Putamen (tissue), 1 donor: ENCODE measurements at regions not wholly inside any gene's neighbourhood (a gene's known extent, or its start where the extent isn't known, plus 50 kb on each side); places are given as distances from the start of the nearest gene placed in this dataset.

Experiments used
- DNase-seq: peaks from one replicate; pipeline ENCODE4 v3.0.0-alpha.2; 2016; ENCODE audit warnings: low spot score

- no peak for DNase-seq
Observed at GRCh38 chr20:60510356-60510755, 552.1 kb downstream of the CDH26 start.

- DNase-seq = peak; percentile 54
Observed at GRCh38 chr20:60512443-60512842, 554.2 kb downstream of the CDH26 start.

GRCh38 chr20:60513141-60513540, 554.9 kb downstream of the CDH26 start:
- no peak for DNase-seq

DNA sequence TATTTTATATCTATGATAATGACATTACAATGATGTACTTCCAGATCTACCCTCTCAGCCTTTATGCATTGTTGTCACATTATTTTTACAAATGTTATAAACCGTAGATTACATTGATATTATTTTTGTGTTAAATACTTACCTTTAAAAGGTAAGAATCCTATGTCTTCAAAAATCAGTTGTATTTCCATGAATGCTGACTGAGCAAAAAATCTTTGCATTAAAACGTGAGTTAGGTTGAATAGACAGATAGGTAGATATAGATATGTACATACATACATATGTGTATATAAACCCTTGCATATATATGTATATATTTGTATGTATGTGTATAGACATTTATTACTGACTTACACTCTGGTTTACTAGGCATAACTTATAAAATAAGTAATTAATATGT, 558.2 kb downstream of the CDH26 start:
- DNase-seq = no peak

DNA sequence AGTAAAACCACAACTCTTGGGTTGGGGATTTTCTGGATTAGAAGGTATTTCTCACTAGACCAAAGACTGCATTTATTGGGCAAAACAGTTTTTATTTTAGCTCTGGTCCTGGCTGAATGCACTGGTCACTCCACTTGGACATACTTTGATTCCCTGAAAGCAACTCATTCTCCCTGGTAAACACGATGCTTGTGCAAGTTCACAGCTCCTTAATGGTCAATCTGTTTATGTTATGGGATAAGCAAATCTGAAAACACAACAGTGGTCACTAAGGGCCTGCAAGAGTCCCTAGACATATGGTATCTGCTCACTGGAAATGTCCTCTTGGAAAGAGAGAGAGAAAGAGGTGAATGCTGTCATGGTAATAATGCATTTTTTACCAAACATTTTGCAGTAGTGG, 559.8 kb downstream of the CDH26 start:
- no peak for DNase-seq

DNA sequence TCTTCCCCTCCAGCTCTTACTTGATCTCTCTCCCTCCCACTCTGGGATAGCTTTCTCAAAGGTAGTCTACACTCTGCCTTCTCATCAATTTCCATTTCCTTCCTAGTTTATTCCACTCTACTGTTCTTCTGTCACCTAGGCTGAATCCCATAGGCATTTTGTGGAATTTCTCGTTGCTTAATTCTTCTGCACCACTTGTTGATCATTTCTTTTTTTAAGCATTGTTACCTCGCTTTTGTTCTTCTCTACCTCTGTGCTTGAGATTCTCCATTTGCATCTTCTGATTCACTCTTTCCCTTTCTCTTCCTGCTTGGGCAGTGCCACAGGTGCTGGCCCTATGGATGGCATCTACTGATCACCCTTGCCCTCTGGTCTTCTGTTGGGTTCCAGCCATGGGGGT, 567.2 kb downstream of the CDH26 start:
- no peak for DNase-seq

GRCh38 chr20:60527656-60528055, 569.4 kb downstream of the CDH26 start:
- DNase-seq = no peak

GRCh38 chr20:60528141-60528540, 569.9 kb downstream of the CDH26 start:
- no peak for DNase-seq

- no peak for DNase-seq
Observed at GRCh38 chr20:60529149-60529548, 570.9 kb downstream of the CDH26 start.

- no peak for DNase-seq
Observed at GRCh38 chr20:60535211-60535610, 577.0 kb downstream of the CDH26 start.

GRCh38 chr20:60540591-60540990, 582.4 kb downstream of the CDH26 start:
- DNase-seq = no peak

DNA sequence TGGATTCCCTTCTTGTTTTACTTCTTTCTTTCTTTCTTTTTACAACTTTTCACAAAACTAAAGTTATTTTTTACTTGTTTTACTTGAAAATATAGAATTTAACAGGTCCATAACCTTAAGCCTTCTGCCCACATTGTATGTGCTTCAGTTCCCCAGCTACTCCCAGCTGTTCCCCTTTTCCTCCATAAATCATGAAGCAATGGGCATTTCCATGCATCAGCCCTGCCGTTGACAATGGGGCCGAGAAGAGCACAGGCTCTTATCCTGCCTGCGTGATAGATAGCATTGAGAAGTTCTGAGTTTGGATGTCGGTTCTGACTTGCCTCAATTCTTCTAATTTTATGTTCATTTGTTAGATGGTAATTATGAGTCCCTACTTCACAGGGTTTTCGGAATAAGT, 583.8 kb downstream of the CDH26 start:
- no peak for DNase-seq

DNA sequence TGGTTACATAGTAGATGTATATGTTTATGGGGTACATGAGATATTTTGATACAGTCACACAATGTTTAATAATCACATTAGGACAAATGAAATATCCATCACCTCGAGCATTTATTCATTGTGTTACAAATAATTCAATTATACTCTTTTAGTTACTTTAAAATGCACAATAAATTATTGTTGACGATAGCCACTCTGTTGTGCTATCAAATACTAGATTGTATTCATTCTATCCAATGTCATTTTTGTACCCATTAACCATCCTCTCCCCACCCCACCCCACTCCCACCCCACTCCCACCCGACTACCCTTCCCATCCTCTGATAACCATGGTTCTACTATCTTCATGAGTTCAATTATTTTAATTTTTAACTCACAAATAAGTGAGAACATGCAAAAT, 585.4 kb downstream of the CDH26 start:
- no peak for DNase-seq

DNA sequence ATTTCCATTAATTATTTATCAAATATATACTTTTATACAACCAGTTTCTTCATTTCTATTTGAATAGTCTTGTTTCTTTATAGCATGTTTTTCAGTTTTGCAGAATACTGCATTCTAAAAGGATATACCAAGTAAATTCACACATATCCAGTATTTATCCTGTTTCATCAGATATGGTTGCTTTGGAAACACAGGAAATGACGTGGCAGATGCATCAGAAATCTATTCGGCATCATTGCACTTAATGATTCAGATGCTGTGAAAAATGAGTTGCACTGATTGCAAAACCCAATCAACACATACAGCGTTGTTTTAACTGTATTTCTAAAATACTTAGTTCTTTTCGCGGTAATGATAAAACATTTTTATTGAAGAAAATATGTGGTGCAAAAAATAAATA, 594.9 kb downstream of the CDH26 start:
- DNase-seq = no peak

- no peak for DNase-seq
Observed at GRCh38 chr20:60558486-60558885, 600.3 kb downstream of the CDH26 start.

- no peak for DNase-seq
Observed at GRCh38 chr20:60559462-60559861, 601.2 kb downstream of the CDH26 start.

DNA sequence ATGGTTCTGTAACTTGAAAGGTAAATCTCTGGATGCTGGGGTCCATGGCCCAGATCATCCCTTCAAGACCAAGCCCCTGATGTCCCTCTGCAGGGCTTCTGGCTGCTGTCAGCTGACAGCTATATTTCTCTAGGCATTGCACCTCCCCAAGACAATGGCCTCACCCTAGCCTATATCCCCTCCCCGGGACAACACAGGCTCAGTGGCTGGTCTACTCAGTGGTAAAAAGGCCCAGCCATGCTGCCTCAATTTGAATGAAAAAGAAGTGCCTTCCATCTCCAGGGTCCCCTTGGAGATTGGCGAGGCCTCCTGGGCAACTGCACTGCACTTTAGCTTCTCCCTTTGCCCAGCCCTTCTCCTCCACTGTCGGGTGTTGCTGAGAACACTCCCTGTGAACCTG, 602.8 kb downstream of the CDH26 start:
- no peak for DNase-seq

DNA sequence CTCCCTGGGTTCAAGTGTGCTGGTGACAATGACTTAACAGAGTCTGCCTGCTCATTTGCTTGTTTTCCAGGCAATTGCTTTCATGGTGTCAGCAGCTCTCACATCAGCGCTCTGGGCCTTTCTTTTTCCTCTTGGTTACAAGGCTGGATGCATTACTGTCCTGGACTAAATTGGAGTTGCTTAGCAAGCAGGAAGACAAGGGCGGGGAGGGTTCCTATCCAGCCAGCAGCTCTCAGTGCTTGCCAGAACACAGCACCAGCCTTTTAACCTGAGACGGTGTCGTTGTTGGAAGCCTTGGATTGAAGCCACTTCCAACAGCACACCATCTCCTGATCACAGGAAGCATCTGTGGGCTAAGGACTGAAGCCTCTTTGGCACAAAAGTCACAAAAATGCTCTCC, 606.9 kb downstream of the CDH26 start:
- DNase-seq = no peak

DNA sequence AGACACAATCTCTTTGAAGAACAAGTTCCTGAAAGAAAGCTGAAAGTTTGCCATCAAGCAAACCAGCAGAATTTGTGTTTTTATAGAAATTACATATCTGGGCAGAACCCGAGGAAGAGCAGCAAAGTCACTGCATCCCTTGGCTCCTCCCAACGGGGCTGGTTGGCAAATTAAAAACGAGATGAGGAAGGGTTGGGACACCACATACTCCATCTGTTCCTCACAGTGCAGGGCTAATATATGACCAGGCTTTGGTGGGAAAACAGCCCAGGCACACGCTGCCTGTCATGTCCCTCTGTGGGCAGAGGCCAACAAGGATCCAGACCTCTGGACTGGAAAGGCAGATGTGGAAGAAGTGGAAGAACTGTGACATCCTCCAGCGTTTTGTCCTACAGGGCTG, 607.3 kb downstream of the CDH26 start:
- DNase-seq = no peak

DNA sequence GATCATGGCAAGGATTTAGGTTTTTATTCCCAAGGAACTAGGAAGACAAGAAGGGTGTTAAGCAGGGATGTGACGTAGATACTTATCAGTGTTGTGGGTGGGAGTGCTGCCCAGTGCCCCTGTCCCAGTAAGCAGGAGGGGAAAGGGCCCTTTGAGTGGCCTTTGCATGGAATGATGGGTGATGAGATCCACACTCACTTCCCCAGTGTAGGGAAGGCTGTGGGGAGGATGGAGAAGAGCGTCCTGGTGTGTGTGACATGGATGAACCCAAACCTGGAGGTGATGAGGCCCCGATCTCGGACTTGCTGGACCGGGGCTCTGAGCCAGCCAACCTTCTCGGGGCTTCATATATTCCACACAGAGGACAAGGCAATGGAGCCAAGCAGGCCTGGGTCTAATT, 610.9 kb downstream of the CDH26 start:
- no peak for DNase-seq

DNA sequence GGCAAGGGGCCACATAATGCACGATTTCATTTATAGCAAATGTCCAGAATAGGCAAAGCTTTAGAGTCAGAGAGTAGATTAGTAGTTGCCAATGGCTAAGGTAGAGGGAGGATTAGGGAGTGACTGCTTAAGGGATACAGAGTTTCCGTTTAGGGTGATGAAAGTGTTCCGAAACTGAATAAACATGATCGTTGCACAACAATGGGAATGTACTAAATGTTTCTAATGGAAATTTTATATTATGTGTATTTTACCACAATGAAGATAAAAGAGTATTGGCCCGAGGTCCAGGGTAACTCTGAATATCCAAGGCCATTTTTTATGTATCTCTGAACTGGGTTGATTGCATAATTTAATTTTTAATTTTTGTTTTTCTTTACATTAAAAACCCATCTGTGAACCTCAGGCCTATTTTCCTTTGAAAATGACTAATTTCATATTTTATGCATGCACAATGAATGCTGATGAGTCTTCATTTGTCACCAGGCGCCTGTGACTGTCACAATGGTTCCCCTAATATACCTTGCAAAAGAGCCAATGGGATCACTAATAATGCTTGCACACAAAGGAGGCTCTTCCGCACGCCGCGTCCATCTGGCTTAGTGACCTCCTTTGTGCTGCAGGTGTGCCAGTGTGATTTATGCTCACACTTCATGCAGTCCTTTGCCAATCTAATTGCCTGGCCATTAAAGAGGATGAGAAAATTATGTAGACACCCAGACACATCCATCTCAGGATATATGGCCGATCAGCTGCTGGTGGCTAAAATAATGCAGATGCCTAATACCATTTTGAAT, 612.5 kb downstream of the CDH26 start:
- DNase-seq = no peak

- DNase-seq = peak; percentile 16
Observed at GRCh38 chr20:60573003-60573680, 614.9 kb downstream of the CDH26 start.

DNA sequence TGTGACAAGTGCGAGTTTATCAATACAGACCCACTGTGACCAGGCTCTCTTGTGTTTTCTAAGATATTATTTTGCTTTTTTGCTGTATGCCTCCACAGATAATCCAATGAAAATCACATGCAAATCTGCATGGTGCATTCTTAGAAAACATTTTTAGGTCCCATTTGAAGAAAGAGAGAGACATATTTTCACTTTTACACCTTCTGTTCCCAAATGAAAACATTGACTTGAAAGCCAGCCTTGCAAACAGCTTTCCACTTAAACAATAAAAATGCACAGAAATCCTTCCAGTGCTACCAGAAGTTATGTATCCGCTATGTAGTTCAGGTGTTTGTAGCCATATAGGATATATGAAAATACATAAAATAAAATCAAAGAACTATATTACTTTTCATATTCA, 618.0 kb downstream of the CDH26 start:
- DNase-seq = no peak
